ENCODE measurements at regions not wholly inside any gene's neighbourhood (a gene's known extent, or its start where the extent isn't known, plus 50 kb on each side); places are given as distances from the start of the nearest gene placed in this dataset.

GRCh38 chr20:19913349-19913748 is 103.8 kb upstream of the NAA20 start:
- TF ChIP-seq GATA2 (IDR thresholded peaks at IDR 0.05; ENCODE audit: low read depth, low read length) (no peak), GATA3 (IDR thresholded peaks at IDR 0.05; ENCODE audit: low read depth, low read length) (no peak)

Data from SH-SY5Y (cell line).